HCT116 (cell line): ENCODE measurements at regions not wholly inside any gene's neighbourhood (a gene's known extent, or its start where the extent isn't known, plus 50 kb on each side); places are given as distances from the start of the nearest gene placed in this dataset.

Experiments
- ATAC-seq: fragments of 200-7000 bp; cut with Tn5 transposase; 2 replicates; pipeline ENCODE4 v1.9.1; 2020; ENCODE audit warnings: mild to moderate bottlenecking, moderate library complexity
- BruUV-seq: library from RNA; stranded (reverse); fragments of 400-500 nt; replicated peaks from 2 replicates; lab custom pipeline; 2021; lab: Mats Ljungman, UMichigan
- CTCF ChIA-PET: fragments of 300-600 bp; sonication (Branson Sonifier 250); formaldehyde crosslinking; loops from one replicate; lab custom pipeline; 2021; ENCODE audit warnings: antibody characterized with exemption; lab: Charles Lee
- POLR2A ChIA-PET: fragments of 300-600, 350-600 bp; sonication (Branson Sonifier 250); formaldehyde crosslinking; loops from one replicate; lab custom pipeline; 2021; ENCODE audit warnings: antibody characterized with exemption; lab: Charles Lee
- RAD21 ChIA-PET, 2 experiments: fragments of 300-600 bp; sonication (Branson Sonifier 250); formaldehyde crosslinking; loops; one replicate each; lab custom pipeline; 2023; ENCODE audit warnings: low total read pairs in 2 of 2; ENCODE audit not compliant: uncharacterized antibody in 2 of 2, unreplicated experiment in 2 of 2, low non-redundant PET in 1 of 2; lab: Charles Lee
- DNase-seq: peaks from one replicate; pipeline ENCODE4 v3.0.0-alpha.2; 2010; ENCODE audit warnings: low read depth, low spot score
- H2AFZ ChIP-seq: fragments of 200-600 bp; shearing (Covaris generic), sonication (generic); 2 replicates; pipeline ENCODE4 v1.6.1; 2017; ENCODE audit warnings: low read depth, mixed run types, mixed read lengths, antibody characterized with exemption, low read length; ENCODE audit not compliant: poor library complexity, severe bottlenecking
- H3K27ac ChIP-seq: 2 replicates; pipeline ENCODE4 v1.5.1; 2012; ENCODE audit warnings: low read depth, low read length
- H3K27me3 ChIP-seq: fragments of 200-600 bp; sonication (generic); 2 replicates; pipeline ENCODE4 v1.6.1; 2016; ENCODE audit warnings: mixed run types, low read length, mixed read lengths; ENCODE audit not compliant: insufficient read depth
- H3K36me3 ChIP-seq, 2 experiments: fragments of 200-500 bp in 1 of 2; fragments of 200-600 bp in 1 of 2; sonication (Bioruptor generic) in 1 of 2; sonication (generic) in 1 of 2; 2 replicates each; pipeline versions ENCODE4 v1.5.1 to v1.6.1; 2014 to 2016; ENCODE audit warnings: low read length in 2 of 2, inconsistent platforms in 1 of 2, mixed read lengths in 1 of 2, mixed run types in 1 of 2; ENCODE audit not compliant: insufficient read depth in 2 of 2, control insufficient read depth in 1 of 2
- H3K4me1 ChIP-seq, 2 experiments: fragments of 200-600 bp in 1 of 2; sonication (generic) in 1 of 2; 2 replicates each; pipeline versions ENCODE4 v1.5.1 to v1.6.1; 2012 to 2017; ENCODE audit warnings: low read length in 2 of 2, inconsistent platforms in 1 of 2, mild to moderate bottlenecking in 1 of 2, mixed read lengths in 1 of 2, mixed run types in 1 of 2, moderate library complexity in 1 of 2; ENCODE audit not compliant: insufficient read depth in 2 of 2, control insufficient read depth in 1 of 2
- H3K4me2 ChIP-seq: fragments of 200-600 bp; sonication (generic); 2 replicates; pipeline ENCODE4 v1.6.1; 2017; ENCODE audit warnings: mixed run types, low read length, mixed read lengths
- H3K4me3 ChIP-seq, 2 experiments: fragments of 200-600 bp in 1 of 2; sonication (generic) in 1 of 2; replicated peaks in 1 of 2; 2 replicates each; pipeline ENCODE4 v1.5.1; 2011 to 2016; ENCODE audit warnings: low read length in 2 of 2, control low read depth in 1 of 2, low read depth in 1 of 2, mild to moderate bottlenecking in 1 of 2, mixed read lengths in 1 of 2, mixed run types in 1 of 2
- H3K79me2 ChIP-seq: fragments of 200-600 bp; sonication (generic); 2 replicates; pipeline ENCODE4 v1.6.1; 2017; ENCODE audit warnings: mild to moderate bottlenecking, mixed run types, low read length, moderate library complexity, mixed read lengths; ENCODE audit not compliant: insufficient read depth
- H3K9ac ChIP-seq: fragments of 200-600 bp; sonication (generic); 2 replicates; pipeline ENCODE4 v1.6.1; 2016; ENCODE audit warnings: low read length, mixed read lengths
- H3K9me2 ChIP-seq: fragments of 200-600 bp; sonication (generic), shearing (Covaris generic); 2 replicates; pipeline ENCODE4 v1.6.1; 2017; ENCODE audit warnings: mixed run types, mild to moderate bottlenecking, moderate library complexity; ENCODE audit not compliant: insufficient read depth
- H3K9me3 ChIP-seq, 2 experiments: fragments of 200-500 bp in 1 of 2; fragments of 200-600 bp in 1 of 2; sonication (Bioruptor generic) in 1 of 2; sonication (generic) in 1 of 2; 2 replicates each; pipeline ENCODE4 v1.6.1; 2014 to 2017; ENCODE audit warnings: low read length in 2 of 2, mixed read lengths in 2 of 2, inconsistent platforms in 1 of 2, low read depth in 1 of 2, mild to moderate bottlenecking in 1 of 2, mixed run types in 1 of 2, moderate library complexity in 1 of 2; ENCODE audit not compliant: control insufficient read depth in 1 of 2, insufficient read depth in 1 of 2
- H4K20me1 ChIP-seq: fragments of 200-600 bp; sonication (generic), shearing (Covaris generic); 2 replicates; pipeline ENCODE4 v1.6.1; 2017; ENCODE audit warnings: mixed run types, mild to moderate bottlenecking, moderate library complexity; ENCODE audit not compliant: insufficient read depth
- ATF3 ChIP-seq: IDR thresholded peaks from 2 replicates; pipeline ENCODE4 v1.6.1; 2012
- CBX3 ChIP-seq: IDR thresholded peaks from 2 replicates; pipeline ENCODE4 v1.6.1; 2012; ENCODE audit warnings: low read depth
- CEBPB ChIP-seq: IDR thresholded peaks from 2 replicates; pipeline ENCODE4 v1.6.1; 2012; ENCODE audit warnings: low read depth
- EGR1 ChIP-seq: IDR thresholded peaks from 2 replicates; pipeline ENCODE4 v1.6.1; 2012; ENCODE audit warnings: low read depth
- EZH2phosphoT487 ChIP-seq: fragments of 200-600 bp; IDR thresholded peaks from 2 replicates; pipeline ENCODE4 v1.6.1; 2018; ENCODE audit warnings: antibody characterized with exemption, borderline replicate concordance
- FOSL1 ChIP-seq: IDR thresholded peaks from 2 replicates; pipeline ENCODE4 v1.6.1; 2012; ENCODE audit warnings: low read depth
- JUND ChIP-seq: IDR thresholded peaks from 2 replicates; pipeline ENCODE4 v1.6.1; 2012
- MAX ChIP-seq: IDR thresholded peaks from 2 replicates; pipeline ENCODE4 v1.6.1; 2012
- POLR2A ChIP-seq: IDR thresholded peaks from 2 replicates; pipeline ENCODE4 v1.7.0; 2011; ENCODE audit warnings: borderline replicate concordance; ENCODE audit not compliant: insufficient read depth, insufficient read length; ENCODE audit errors: extremely low read depth
- POLR2AphosphoS5 ChIP-seq: IDR thresholded peaks from 2 replicates; pipeline ENCODE4 v1.6.1; 2011; ENCODE audit warnings: mild to moderate bottlenecking, low read depth, low read length, moderate library complexity
- RAD21 ChIP-seq: IDR thresholded peaks from 2 replicates; pipeline ENCODE4 v1.6.1; 2012; ENCODE audit warnings: low read depth, mild to moderate bottlenecking
- SIN3A ChIP-seq: IDR thresholded peaks from 2 replicates; pipeline ENCODE4 v1.6.1; 2012; ENCODE audit warnings: low read depth
- SP1 ChIP-seq: IDR thresholded peaks from 2 replicates; pipeline ENCODE4 v1.6.1; 2012; ENCODE audit warnings: low read depth
- SRF ChIP-seq: IDR thresholded peaks from 2 replicates; pipeline ENCODE4 v1.6.1; 2012; ENCODE audit warnings: low read depth
- YY1 ChIP-seq: IDR thresholded peaks from 2 replicates; pipeline ENCODE4 v1.6.1; 2011; ENCODE audit warnings: low read length, low read depth, moderate library complexity, mild to moderate bottlenecking; ENCODE audit not compliant: insufficient replicate concordance; ENCODE audit errors: extremely low read depth
- ZFX ChIP-seq: fragments of 450-650 bp; IDR thresholded peaks from 2 replicates; pipeline ENCODE4 v1.6.1; 2017
- ZNF274 ChIP-seq: fragments of 200-500 bp; sonication (Bioruptor generic); IDR thresholded peaks from 2 replicates; pipeline ENCODE4 v1.6.1; 2014; ENCODE audit warnings: mild to moderate bottlenecking, low read depth, low read length, inconsistent platforms
- intact Hi-C: fragments of 100-400 bp; cut with micrococcal nuclease; formaldehyde crosslinking; loops from 2 replicates; pipeline ENCODE4 v1.10.0; 2022
- TF ChIP-seq, protein P1 (sequence below): IDR thresholded peaks from 2 replicates; pipeline ENCODE4 v1.6.1; 2012; ENCODE audit warnings: low read depth
- TF ChIP-seq, protein P2 (sequence below), 3 experiments: fragments of 200-600 bp in 1 of 3; sonication (generic) in 1 of 3; IDR thresholded peaks in 2 of 3; conservative IDR thresholded peaks in 1 of 3; 2 replicates each; pipeline ENCODE4 v1.5.1; 2012 to 2017; ENCODE audit warnings: low read depth in 2 of 3, low read length in 2 of 3, antibody characterized with exemption in 1 of 3, borderline replicate concordance in 1 of 3, control low read depth in 1 of 3, mild to moderate bottlenecking in 1 of 3, mixed read lengths in 1 of 3, mixed run types in 1 of 3, moderate library complexity in 1 of 3; ENCODE audit not compliant: insufficient read depth in 1 of 3

- Histone ChIP-seq H3K79me2 (no peaks in the 10 kb centered on the region), H3K4me1 (no peaks in the 10 kb centered on the region), H3K4me2 (no peak overlapping the region), H2AFZ (no peak overlapping the region), H4K20me1 (no peaks in the 10 kb centered on the region), H3K9me2 (no peaks in the 10 kb centered on the region), H3K9ac (no peak overlapping the region), H3K27me3 (no peaks in the 10 kb centered on the region), H3K9me3 (no peaks in the 10 kb centered on the region), H3K36me3 (no peaks in the 10 kb centered on the region), H3K4me3 (no peak overlapping the region), H3K27ac (no peak overlapping the region)
- RAD21 ChIA-PET = no interaction called here
- BruUV-seq = no TSS peak
- no peak for DNase-seq
- no peak for TF ChIP-seq SRF
- TF ChIP-seq POLR2A = no peak
- TF ChIP-seq ATF3 = no peak
- TF ChIP-seq, protein P1, sequence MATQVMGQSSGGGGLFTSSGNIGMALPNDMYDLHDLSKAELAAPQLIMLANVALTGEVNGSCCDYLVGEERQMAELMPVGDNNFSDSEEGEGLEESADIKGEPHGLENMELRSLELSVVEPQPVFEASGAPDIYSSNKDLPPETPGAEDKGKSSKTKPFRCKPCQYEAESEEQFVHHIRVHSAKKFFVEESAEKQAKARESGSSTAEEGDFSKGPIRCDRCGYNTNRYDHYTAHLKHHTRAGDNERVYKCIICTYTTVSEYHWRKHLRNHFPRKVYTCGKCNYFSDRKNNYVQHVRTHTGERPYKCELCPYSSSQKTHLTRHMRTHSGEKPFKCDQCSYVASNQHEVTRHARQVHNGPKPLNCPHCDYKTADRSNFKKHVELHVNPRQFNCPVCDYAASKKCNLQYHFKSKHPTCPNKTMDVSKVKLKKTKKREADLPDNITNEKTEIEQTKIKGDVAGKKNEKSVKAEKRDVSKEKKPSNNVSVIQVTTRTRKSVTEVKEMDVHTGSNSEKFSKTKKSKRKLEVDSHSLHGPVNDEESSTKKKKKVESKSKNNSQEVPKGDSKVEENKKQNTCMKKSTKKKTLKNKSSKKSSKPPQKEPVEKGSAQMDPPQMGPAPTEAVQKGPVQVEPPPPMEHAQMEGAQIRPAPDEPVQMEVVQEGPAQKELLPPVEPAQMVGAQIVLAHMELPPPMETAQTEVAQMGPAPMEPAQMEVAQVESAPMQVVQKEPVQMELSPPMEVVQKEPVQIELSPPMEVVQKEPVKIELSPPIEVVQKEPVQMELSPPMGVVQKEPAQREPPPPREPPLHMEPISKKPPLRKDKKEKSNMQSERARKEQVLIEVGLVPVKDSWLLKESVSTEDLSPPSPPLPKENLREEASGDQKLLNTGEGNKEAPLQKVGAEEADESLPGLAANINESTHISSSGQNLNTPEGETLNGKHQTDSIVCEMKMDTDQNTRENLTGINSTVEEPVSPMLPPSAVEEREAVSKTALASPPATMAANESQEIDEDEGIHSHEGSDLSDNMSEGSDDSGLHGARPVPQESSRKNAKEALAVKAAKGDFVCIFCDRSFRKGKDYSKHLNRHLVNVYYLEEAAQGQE = no peak
- no peak for TF ChIP-seq EZH2phosphoT487
- no peak for TF ChIP-seq SP1
- TF ChIP-seq FOSL1 = no peak
- TF ChIP-seq, protein P2, sequence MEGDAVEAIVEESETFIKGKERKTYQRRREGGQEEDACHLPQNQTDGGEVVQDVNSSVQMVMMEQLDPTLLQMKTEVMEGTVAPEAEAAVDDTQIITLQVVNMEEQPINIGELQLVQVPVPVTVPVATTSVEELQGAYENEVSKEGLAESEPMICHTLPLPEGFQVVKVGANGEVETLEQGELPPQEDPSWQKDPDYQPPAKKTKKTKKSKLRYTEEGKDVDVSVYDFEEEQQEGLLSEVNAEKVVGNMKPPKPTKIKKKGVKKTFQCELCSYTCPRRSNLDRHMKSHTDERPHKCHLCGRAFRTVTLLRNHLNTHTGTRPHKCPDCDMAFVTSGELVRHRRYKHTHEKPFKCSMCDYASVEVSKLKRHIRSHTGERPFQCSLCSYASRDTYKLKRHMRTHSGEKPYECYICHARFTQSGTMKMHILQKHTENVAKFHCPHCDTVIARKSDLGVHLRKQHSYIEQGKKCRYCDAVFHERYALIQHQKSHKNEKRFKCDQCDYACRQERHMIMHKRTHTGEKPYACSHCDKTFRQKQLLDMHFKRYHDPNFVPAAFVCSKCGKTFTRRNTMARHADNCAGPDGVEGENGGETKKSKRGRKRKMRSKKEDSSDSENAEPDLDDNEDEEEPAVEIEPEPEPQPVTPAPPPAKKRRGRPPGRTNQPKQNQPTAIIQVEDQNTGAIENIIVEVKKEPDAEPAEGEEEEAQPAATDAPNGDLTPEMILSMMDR (IDR thresholded peaks at IDR 0.05 in 2 of 3, conservative IDR thresholded peaks at IDR 0.05 in 1 of 3; ENCODE audit: borderline replicate concordance in 1 of 3, insufficient read depth in 1 of 3, low read depth in 2 of 3, low read length in 2 of 3) = no peak
- TF ChIP-seq JUND = no peak
- TF ChIP-seq EGR1 = no peak
- no peak for TF ChIP-seq YY1
- no peak for TF ChIP-seq CEBPB
- no peak for TF ChIP-seq RAD21
- no peak for TF ChIP-seq CBX3
- no peak for TF ChIP-seq ZNF274
- TF ChIP-seq ZFX = no peak
- TF ChIP-seq POLR2AphosphoS5 = no peak
- no peak for TF ChIP-seq MAX
- TF ChIP-seq SIN3A = no peak
- CTCF ChIA-PET = no interaction called here
- POLR2A ChIA-PET = no interaction called here
- intact Hi-C loops = no loop called here
- ATAC-seq = no peak
These were observed 113.5 kb upstream of the SDK1 start for GRCh38 chr7:3187444-3188040.
